GM12872 (cell line): ENCODE measurements at regions not wholly inside any gene's neighbourhood (a gene's known extent, or its start where the extent isn't known, plus 50 kb on each side); places are given as distances from the start of the nearest gene placed in this dataset.

Experiments used
- TF ChIP-seq, protein P1 (sequence below): IDR thresholded peaks from 3 replicates; pipeline ENCODE4 v1.5.1; 2011; ENCODE audit warnings: low read depth, mild to moderate bottlenecking, low read length, moderate library complexity; ENCODE audit not compliant: insufficient read depth

DNA sequence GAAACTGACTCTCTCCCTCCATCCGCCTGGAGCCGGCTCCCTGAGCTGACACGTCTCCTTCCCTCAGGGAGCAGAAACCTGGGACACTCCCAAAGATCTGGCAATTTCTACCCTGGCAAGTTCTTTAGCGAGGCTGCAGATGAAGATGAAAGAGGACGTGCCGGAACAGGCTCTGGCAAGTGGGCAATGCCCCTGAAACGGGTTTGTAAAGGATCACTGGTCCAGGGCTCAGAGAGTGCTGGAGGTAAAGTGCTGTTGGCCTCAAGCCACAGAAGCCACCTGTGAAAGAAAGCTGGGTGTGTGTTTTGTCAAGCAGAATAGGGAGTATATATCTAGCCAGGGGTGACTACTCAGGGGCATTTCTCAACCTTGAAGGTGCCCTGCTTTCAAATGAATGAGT, 131.4 kb upstream of the ATP6AP2 start:
- TF ChIP-seq, protein P1, sequence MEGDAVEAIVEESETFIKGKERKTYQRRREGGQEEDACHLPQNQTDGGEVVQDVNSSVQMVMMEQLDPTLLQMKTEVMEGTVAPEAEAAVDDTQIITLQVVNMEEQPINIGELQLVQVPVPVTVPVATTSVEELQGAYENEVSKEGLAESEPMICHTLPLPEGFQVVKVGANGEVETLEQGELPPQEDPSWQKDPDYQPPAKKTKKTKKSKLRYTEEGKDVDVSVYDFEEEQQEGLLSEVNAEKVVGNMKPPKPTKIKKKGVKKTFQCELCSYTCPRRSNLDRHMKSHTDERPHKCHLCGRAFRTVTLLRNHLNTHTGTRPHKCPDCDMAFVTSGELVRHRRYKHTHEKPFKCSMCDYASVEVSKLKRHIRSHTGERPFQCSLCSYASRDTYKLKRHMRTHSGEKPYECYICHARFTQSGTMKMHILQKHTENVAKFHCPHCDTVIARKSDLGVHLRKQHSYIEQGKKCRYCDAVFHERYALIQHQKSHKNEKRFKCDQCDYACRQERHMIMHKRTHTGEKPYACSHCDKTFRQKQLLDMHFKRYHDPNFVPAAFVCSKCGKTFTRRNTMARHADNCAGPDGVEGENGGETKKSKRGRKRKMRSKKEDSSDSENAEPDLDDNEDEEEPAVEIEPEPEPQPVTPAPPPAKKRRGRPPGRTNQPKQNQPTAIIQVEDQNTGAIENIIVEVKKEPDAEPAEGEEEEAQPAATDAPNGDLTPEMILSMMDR = no peak

DNA sequence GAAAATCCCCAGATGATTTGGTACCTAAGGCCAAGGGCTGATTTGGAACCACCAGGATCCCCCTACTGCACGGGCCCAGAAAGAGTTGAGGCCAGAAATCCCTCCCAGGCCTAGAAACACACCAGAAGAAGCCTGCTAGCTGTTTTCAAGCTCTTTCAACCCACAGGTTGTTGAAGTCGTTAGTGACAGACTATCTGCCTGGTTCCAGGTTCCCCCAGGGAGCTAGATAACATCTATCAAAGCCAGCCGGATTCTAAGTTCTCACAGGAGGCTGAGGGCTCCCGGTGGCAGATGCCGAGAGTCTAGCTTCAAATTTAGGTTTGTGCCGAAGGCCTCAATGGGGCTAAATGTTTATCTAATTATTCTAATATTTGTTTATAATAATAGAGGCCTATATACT, 132.0 kb upstream of the ATP6AP2 start:
- TF ChIP-seq, protein P1 = no peak

DNA sequence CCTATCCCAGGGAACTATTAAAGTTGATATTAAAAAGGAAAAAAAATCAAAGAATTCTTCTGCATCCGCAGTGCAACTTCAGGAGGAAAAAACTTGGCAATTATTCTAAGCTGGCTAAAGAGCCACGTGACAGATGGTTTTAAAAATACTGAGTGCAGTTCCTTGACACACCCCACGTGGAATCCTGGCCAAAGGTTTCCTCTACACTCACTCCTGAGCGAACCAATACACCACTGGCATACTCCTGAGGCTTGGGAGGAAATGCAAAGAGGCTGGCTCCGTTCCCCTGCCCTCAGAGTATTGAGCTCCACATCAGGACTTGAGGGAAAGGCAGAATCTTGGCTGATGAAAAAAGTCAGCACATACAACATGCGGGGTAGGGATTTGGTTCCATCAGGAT, 133.8 kb upstream of the ATP6AP2 start:
- TF ChIP-seq, protein P1 = no peak

DNA sequence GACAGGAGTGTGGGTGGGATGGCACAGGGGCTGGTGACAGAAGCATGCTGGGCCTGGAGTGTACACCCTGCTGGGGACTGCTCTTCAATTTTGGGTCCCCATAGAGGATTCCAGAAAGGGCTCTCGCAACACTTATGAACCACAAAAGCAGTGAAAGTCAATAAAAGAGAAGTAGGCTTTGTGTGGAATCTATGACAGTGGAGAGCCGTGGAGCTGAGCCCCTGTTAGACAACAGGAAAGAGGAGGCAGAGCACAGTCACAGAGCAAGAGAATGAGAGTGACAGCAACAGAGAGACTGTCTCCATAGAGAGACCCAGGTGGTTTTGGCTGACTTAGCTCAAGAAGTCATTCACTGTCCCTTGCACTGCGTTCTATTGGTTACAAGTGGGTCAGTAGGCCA, 135.1 kb upstream of the ATP6AP2 start:
- TF ChIP-seq, protein P1 = no peak

DNA sequence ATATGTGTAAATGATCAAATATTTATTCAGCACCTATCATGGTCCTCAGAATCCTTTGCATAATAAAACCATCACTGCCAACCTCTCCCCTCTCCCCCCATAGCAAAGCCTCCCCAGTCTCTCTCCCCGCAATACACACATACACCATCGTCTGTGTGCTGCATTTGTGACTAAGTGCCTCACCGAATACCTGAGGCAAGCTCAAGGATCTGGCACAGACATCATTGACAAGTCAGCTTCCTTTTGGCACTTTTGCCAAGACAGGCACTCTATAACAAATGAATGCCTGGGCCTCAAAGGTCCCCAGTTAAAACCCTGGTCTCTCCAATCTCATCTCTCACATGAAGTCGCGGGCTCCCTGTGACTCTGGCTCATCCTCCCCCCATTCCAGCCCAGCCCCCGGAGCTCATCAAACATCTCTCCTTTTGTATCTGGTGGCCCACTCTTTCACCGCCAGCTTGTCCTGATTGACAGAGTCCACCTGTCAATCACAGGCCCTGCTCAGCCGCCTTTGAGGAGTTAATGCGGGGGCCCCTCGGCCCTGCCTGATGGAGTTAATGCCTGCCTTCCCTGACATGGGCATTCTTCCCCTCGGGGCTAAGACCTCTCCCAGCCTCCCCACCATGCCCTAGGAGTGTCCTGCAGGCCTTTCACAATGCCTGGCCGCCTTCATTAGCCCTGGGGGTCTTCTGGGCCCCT, 135.8 kb upstream of the ATP6AP2 start:
- TF ChIP-seq, protein P1 = no peak

DNA sequence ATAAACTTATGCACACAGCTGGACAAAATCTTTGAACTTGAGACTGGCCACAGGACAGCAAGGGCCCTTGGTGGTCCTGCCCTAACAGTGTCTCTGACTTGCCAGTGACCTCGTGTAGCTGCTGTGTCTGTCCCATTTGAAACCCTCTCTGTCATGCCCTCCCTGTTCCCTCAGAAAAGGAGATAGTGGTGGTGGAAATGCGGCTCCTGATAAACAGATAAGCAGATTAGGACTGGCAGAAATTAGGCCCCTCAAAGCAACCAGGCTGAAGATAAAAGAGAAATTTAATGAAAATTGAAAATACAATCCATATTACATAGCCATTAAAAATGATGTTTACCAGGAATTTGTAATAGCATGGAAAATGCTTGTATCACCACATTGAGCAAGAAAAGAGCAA, 136.6 kb upstream of the ATP6AP2 start:
- TF ChIP-seq, protein P1 = no peak

DNA sequence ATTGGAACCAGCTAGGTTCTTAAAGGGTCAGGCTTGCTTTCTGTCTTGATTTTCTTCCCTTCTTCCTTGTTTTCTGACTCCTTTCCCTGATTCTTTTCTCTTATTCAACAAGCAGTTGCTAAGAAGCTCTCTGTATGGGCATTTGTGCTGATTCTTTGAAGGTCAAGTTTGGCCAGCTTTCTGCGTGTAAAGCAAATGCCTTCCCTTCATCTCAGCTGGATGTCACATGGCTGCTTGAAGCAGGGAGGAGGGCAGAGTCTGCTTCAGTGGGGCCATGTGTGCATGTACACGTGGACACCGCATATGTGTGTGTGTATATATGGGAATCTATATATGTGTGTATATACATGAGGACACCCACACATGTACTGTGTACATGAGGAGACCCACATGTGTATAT, 139.9 kb upstream of the ATP6AP2 start:
- TF ChIP-seq, protein P1 = no peak
